Kidney (tissue), 13 donors: ENCODE measurements at regions not wholly inside any gene's neighbourhood (a gene's known extent, or its start where the extent isn't known, plus 50 kb on each side); places are given as distances from the start of the nearest gene placed in this dataset.
A peak's percentile ranks its signal among the peaks of the same experiment; 100 is the strongest.

Experiments
- DNase-seq, 5 donors: peaks; one replicate each; pipeline ENCODE4 v3.0.0-alpha.2; 2013 to 2020
- FAIRE-seq: peaks from 2 replicates; lab custom pipeline; 2012; peaks lifted over from hg19 to GRCh38; lab: Jason Lieb, UNC
- H3K27ac ChIP-seq, 2 donors: one replicate each; pipeline ENCODE4 v1.7.0; 2013; ENCODE audit warnings: low read depth in 2 of 2, low read length in 2 of 2, inconsistent platforms in 1 of 2
- H3K27me3 ChIP-seq: one replicate; pipeline ENCODE4 v1.7.1; 2013; ENCODE audit warnings: low read length, inconsistent platforms; ENCODE audit not compliant: control insufficient read depth, insufficient read depth
- H3K36me3 ChIP-seq, 3 donors: one replicate each; pipeline versions ENCODE4 v1.7.0 to v1.7.1; 2013; ENCODE audit warnings: low read length in 3 of 3, control low read depth in 1 of 3, inconsistent platforms in 1 of 3; ENCODE audit not compliant: insufficient read depth in 3 of 3, control insufficient read depth in 2 of 3
- H3K4me1 ChIP-seq, 3 donors: one replicate each; pipeline versions ENCODE4 v1.7.0 to v1.7.1; 2013; ENCODE audit warnings: low read length in 3 of 3, inconsistent platforms in 1 of 3, low read depth in 1 of 3; ENCODE audit not compliant: control insufficient read depth in 2 of 3, insufficient read depth in 2 of 3
- H3K4me3 ChIP-seq, 3 donors: one replicate each; pipeline versions ENCODE4 v1.7.0 to v1.8.1; 2013; ENCODE audit warnings: low read length in 3 of 3, control low read depth in 1 of 3, inconsistent platforms in 1 of 3
- H3K9ac ChIP-seq, 3 donors: one replicate each; pipeline versions ENCODE4 v1.7.0 to v1.7.1; 2013; ENCODE audit warnings: low read length in 3 of 3, control low read depth in 1 of 3, inconsistent platforms in 1 of 3
- H3K9me3 ChIP-seq, 3 donors: one replicate each; pipeline versions ENCODE4 v1.7.0 to v1.7.1; 2013; ENCODE audit warnings: low read length in 3 of 3, control low read depth in 1 of 3, inconsistent platforms in 1 of 3; ENCODE audit not compliant: control insufficient read depth in 2 of 3, insufficient read depth in 1 of 3
- intact Hi-C: fragments of 100-400 bp; cut with DNase I; formaldehyde crosslinking; loops from one replicate; pipeline ENCODE4 v1.11.1; 2022
- TF ChIP-seq, protein P1 (sequence below): IDR thresholded peaks from 3 replicates; pipeline ENCODE4 v1.5.1; 2012; ENCODE audit warnings: mild to moderate bottlenecking, moderate library complexity, borderline replicate concordance; ENCODE audit not compliant: insufficient read depth; ENCODE audit errors: extremely low read depth
- donor health status: control.
- donor health status: control.
- donor health status: control.
- donor health status: control.
- donor health status: control.
- donor health status: DM: yes; HTN: yes; CAD: no.
- donor health status: Normal renal cell carcinoma (clear cell type).

DNA sequence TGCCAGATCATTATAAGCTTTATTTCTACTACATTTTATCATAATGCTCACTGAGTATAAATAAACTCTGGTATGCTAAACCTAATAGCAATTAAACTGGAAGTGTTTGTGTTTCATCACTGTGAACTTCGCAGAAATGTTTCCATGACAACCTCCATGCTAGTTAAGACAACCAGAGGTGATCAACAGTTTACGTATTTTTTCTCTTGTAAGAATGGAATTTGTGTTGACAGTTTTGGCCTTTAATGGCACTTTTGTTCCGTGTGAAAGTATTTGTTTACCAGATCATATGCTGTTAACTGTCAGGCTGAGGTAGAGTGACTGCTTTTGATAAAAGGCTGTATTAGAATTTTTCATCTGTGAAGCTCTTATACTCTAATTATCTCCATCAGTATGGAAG lies 212.1 kb upstream of the PPP1R3A start:
- Histone ChIP-seq H3K27ac (no peak overlapping the region), H3K9me3 (no peaks in the 10 kb centered on the region), H3K9ac (no peak overlapping the region), H3K4me3 (no peak overlapping the region), H3K27me3 (no peaks in the 10 kb centered on the region), H3K36me3 (no peaks in the 10 kb centered on the region), H3K4me1 (no peaks in the 10 kb centered on the region)
- intact Hi-C loops = no loop called here
- TF ChIP-seq, protein P1, sequence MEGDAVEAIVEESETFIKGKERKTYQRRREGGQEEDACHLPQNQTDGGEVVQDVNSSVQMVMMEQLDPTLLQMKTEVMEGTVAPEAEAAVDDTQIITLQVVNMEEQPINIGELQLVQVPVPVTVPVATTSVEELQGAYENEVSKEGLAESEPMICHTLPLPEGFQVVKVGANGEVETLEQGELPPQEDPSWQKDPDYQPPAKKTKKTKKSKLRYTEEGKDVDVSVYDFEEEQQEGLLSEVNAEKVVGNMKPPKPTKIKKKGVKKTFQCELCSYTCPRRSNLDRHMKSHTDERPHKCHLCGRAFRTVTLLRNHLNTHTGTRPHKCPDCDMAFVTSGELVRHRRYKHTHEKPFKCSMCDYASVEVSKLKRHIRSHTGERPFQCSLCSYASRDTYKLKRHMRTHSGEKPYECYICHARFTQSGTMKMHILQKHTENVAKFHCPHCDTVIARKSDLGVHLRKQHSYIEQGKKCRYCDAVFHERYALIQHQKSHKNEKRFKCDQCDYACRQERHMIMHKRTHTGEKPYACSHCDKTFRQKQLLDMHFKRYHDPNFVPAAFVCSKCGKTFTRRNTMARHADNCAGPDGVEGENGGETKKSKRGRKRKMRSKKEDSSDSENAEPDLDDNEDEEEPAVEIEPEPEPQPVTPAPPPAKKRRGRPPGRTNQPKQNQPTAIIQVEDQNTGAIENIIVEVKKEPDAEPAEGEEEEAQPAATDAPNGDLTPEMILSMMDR = no peak
- no peak for FAIRE-seq
- DNase-seq = peak in 1 of 5 donors; percentile 1

GRCh38 chr7:114128880-114129279 lies 210.1 kb upstream of the PPP1R3A start:
- intact Hi-C loops = no loop called here
- H3K9ac ChIP-seq = no peak overlapping the region
- no peaks in the 10 kb centered on the region for H3K36me3 ChIP-seq
- H3K27me3 ChIP-seq = no peaks in the 10 kb centered on the region
- FAIRE-seq (no peak), DNase-seq (no peak)
- no peaks in the 10 kb centered on the region for H3K4me1 ChIP-seq
- no peaks in the 10 kb centered on the region for H3K9me3 ChIP-seq
- H3K27ac ChIP-seq = no peak overlapping the region
- H3K4me3 ChIP-seq = no peak overlapping the region
- TF ChIP-seq, protein P1 = no peak

GRCh38 chr7:114126095-114126494 lies 207.3 kb upstream of the PPP1R3A start:
- no peak overlapping the region for H3K9ac ChIP-seq
- FAIRE-seq = no peak
- TF ChIP-seq, protein P1 = no peak
- no peaks in the 10 kb centered on the region for H3K9me3 ChIP-seq
- no peak overlapping the region for H3K27ac ChIP-seq
- no peaks in the 10 kb centered on the region for H3K36me3 ChIP-seq
- intact Hi-C loops = no loop called here
- no peak overlapping the region for H3K4me3 ChIP-seq
- DNase-seq = no peak
- no peaks in the 10 kb centered on the region for H3K4me1 ChIP-seq
- H3K27me3 ChIP-seq = no peaks in the 10 kb centered on the region

GRCh38 chr7:114112806-114113205 lies 194.0 kb upstream of the PPP1R3A start:
- intact Hi-C loops = no loop called here
- Histone ChIP-seq H3K9me3 (no peaks in the 10 kb centered on the region), H3K36me3 (no peaks in the 10 kb centered on the region), H3K9ac (no peak overlapping the region), H3K4me3 (no peak overlapping the region), H3K27ac (no peak overlapping the region), H3K27me3 (no peaks in the 10 kb centered on the region), H3K4me1 (no peaks in the 10 kb centered on the region)
- DNase-seq (no peak), FAIRE-seq (no peak)
- TF ChIP-seq, protein P1 = no peak
